ENCODE measurements at regions not wholly inside any gene's neighbourhood (a gene's known extent, or its start where the extent isn't known, plus 50 kb on each side); places are given as distances from the start of the nearest gene placed in this dataset.
"Not testable (repeated sequence)": the region's sequence is repeated elsewhere in the genome, so short reads cannot be mapped to it uniquely, and the experiment has no call there.

DNA sequence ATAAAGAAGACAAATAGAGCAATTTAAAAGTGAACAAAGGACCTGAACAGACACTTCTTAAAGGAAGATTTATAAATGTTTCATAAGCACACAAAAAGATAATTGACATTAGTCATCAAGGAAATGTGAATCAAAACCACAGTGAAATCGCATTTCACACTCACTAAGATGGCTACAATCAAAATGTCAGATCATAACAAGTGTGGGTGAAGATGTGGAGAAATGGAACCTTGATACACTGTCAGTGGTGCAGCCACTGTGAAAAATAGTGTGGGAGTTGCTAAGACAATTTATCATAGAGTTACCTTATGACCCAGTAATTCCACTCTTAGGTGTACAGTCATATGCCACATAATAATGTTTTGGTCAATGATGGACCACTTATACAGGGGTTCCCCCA, 54.5 kb upstream of the HTR4 start:
- peak; percentile 20 for DNase-seq (ENCODE audit: low read depth)

- no peak for DNase-seq (ENCODE audit: low read depth)
Measured at GRCh38 chr5:148711961-148712360, 57.6 kb upstream of the HTR4 start.

GRCh38 chr5:148713735-148714508, 59.6 kb upstream of the HTR4 start:
- no peak for DNase-seq (ENCODE audit: low read depth)

DNA sequence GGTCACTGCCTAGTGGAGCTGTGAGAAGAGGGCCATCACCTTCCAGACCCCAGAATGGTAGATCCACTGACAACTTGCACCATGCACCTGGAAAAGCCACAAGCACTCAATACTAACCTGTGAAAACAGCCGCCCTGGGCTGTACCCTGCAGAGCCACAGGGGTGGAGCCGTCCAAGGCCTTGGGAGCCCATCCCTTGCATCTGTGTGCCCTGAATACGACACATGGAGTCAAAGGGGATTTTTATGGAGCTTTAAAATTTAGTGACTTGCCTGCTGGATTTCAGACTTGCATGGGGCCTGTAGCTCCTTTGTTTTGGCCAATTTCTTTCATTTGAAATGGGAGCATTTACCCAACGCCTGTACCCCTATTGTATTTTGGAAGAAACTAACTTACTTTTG, 62.4 kb upstream of the HTR4 start:
- DNase-seq (ENCODE audit: low read depth), result no peak

DNA sequence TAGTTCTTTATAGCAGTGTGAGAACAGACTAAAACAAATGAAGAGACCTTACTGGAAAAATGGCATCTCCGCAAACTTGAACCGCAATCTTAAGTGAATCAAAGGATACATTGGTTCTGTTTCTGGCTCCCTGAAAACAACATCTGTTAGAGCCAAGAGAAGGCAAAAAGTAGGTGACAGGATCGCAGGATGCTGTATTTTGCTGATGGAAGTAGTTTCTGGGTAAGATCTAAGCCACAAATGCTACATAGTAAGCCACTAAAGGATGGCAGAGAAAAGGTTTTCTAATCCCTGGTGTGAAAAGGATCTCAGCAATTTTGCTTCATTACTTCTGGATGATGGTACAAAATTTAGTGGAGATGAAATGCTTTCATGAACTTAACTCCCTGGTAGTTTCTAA, 63.3 kb upstream of the HTR4 start:
- no peak for DNase-seq (ENCODE audit: low read depth)

GRCh38 chr5:148719605-148720004, 65.3 kb upstream of the HTR4 start:
- DNase-seq (ENCODE audit: low read depth), result no peak

DNA sequence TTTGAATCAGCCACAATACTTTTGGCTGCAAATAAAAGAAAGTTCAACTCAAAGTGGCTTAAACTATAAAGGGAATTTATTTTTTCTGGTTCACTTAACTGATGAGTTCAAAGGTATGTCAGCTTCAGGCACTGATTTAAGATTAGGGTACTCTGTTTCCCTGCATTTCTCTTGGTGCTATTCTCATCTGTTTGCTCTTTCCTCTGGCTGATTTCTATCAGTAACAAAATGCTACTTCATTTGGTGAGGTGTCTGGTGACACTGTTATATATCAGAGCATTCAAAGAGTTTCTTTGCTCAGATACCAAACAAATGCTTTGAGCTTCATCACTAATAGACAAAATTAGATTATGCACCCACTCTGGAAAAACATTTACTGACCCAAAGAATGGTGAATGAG, 65.9 kb upstream of the HTR4 start:
- no peak for DNase-seq (ENCODE audit: low read depth)

DNA sequence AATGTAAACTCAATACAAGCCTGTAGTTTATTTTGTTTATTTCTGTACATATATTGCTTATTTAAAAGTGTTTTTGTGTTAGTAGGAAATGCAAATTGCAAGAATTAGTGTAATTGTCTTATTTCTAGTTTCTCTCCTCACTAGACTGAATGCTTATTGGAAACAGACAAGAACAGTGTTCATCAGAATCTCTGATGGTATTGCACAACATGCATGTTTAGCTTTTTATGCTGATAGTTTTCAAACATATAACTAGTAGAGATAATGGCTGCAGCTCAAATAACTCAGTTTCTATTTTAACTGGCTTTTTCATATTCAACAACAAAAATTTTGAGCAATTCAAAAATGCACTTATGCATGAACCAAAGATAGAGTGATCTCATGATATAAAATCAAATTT, 68.8 kb upstream of the HTR4 start:
- DNase-seq (ENCODE audit: low read depth), result no peak

GRCh38 chr5:148725675-148726074, 71.3 kb upstream of the HTR4 start:
- no peak for DNase-seq (ENCODE audit: low read depth)

GRCh38 chr5:148729182-148729581, 74.9 kb upstream of the HTR4 start:
- no peak for DNase-seq (ENCODE audit: low read depth)

DNA sequence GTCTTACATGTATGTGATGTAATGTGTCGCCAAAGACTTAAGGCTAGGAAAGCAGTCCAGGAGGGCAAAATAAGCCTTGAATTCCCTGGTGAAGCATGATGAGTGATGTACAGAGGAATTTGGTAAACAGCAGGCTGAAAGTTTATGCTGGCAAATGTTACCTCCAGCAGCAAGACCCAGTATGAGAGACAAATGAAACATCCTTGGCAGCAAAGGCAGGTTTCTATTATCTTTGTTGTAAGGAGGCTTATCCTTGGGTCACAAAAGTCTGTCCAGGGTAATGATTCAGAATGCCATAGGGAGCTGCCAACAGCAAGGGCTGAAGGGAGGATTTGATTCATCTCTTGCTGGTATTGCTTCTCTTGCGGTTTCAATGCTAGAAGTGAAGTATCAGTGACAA, 75.9 kb upstream of the HTR4 start:
- DNase-seq (ENCODE audit: low read depth), result no peak

DNA sequence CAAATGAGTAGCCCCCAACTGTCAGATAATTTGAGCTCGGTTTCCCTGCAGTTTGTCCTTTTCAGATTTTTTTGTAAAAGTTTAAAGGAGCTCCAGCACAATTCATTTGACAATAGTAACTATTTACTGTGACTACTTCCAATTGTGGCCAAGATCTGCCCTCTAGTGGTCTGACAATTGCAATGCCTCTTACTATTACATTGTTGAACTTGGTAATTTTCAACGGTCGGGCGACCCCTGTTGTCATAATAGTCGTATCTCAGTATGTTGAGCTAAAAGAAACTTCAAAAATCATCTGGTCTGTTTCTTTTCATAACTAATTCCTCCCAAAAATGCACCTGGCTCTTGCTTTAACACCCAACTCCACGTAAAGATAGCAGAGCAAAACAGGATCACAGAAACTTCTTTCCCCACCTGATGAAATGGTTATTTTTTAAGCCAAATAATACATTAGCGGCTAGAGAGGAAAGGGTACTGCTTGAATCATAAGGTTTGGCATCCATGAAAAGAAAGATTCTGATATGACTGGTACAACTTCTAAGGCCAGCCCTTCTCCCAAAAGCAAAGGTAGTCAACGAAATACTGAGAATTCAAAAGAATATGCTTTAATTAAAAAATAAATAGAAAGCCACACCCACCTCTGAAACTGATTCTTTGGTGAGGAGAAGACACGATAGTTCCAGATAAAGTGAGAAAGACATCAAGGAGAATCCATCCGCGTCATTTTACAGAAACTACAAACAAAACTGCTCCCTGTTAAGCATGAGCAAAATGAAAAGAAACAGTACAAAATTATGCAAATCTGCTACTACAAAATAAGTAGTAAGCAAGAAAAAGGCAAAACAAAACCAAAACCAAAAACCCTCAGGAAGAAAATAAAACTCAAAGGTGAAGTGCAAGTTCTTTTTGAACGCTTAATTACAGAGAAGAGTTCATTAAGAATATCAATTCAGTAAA, 76.9 kb upstream of the HTR4 start:
- DNase-seq (ENCODE audit: low read depth), result peak; percentile 64

DNA sequence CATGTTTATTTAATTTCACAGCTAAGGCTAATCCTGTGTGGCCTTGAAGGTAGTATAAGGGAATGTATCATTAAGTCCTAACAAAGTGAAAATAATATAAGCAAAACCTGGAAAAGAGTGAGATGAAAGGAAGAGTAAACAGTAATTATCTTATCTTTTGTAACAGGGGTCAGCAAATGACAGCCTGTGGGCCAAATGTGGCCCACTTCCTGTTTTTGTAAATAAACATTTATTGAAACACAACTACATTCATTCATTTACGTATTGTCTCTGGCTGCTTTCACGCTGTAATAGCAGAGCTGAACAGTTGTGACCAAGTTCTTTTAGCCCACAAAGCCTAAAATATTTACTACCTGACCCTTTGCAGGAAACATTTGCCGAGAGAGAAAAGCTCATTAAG, 78.4 kb upstream of the HTR4 start:
- DNase-seq (ENCODE audit: low read depth), result no peak

DNA sequence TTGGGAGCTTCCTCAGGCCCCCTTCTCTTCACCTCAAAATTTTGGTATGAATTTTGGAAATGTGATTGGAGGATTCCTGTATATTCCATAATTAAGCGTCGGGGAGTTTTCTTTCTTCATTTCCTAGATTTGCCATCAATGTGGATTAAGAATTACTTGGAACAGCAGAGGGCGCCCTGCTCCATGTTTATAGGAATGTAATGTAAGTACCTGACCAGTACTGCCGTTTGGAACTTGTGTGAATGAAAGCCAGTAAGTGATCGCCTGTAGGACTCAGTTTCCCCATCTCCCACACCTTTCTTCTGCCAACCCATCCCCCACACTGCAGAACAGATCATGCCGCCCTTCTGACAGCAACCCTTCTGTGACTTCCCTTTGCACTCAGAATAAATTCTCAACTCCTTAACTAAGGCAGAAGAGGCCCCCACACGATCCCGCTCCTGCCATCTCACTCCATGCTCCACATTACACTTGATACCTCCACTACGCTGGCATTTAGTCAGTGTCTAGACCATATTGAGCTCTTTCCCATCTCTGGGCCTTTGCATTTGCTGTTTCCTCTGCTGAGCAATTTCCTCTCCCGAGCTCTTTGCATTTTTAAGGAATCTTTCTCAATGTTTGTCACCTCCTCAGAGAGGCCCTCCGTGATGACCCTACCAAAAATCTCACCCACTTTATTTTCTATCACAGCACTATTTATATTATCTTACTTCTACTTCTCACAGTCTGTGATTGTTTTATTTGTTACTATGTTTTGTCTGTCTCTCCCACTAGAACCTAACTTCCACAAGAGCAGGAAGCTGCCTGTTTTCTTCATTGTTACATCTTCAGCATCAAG, 79.5 kb upstream of the HTR4 start:
- DNase-seq (ENCODE audit: low read depth), result peak; percentile 64

DNA sequence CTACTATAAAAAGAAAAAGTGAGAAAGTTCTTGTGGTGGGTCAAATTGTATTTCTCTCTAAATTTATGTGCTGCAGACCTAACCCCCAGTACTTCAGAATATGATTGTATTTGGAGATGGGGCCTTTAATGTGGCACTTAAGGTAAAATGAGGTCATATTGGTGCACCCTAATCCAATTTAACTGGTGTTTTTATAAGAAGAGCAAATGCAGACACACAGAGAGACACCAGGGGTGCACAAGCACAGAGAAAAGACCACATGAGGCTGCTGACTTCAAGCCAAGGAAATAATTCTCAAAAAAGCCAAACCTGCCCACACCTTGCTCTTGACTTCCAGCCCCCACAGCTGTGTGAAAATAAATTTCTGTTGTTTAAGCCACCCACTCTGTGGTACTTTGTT, 80.2 kb upstream of the HTR4 start:
- DNase-seq (ENCODE audit: low read depth), result no peak

- DNase-seq (ENCODE audit: low read depth), result no peak
Measured at GRCh38 chr5:148735301-148735835, 81.0 kb upstream of the HTR4 start.

DNA sequence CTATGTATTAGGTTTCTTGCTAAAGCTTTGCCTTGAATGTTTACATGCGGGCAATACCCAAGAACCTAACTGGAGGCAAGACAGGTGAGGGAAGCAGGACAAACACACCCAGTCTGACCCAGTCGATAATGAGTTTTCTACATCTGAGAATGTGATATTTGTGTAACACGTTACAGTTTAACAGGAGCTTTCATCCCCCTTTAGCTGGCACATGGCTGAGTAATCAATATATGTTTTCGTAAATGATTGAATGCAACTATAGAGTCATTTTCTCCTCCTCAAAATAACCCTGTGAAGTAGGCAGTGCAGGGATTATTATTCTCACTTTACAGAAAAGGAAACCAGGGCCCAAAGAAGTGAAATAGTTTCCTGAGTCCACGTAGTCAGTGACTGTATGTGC, 84.7 kb upstream of the HTR4 start:
- no peak for DNase-seq (ENCODE audit: low read depth)

GRCh38 chr5:148739524-148739923, 85.2 kb upstream of the HTR4 start:
- no peak for DNase-seq (ENCODE audit: low read depth)

GRCh38 chr5:148740079-148740858, 85.9 kb upstream of the HTR4 start:
- DNase-seq (ENCODE audit: low read depth), result no peak

DNA sequence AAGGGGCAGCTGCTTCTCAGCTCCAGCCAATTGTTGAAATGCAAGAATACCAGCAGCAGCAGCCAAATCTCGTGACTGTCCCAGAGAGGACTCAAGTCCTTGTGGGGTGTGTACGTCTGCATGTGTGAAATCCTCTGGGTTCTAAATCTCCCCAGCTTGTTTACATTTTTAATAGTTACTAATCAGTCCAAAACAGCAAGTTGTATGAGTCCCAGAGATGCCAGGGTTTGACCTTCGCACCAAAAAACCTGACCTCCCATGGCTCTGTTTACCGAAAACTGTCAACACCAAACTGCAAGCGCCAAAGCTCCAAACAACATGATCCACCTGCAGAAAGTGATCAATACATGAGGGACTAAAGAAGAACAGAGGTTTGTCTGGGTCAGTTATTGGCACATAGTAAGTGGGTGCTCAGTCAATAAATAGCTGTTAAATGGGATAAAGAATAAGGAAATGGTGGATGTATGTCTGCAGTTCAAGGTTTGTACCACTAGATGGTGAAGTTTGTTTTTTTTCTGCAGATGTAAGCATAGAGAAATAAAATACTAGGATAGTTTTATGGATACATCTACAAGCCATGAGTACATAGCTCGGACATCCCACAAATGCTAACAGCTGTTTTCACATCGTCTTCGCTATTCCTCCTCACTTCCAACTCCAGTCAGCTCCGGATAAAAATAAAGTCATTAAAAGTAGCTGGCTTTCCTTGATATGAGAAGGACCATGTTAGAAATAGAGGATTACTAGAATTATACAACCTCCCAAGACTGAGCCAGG, 85.3 kb upstream of the ADRB2 start:
- no peak for DNase-seq (ENCODE audit: low read depth)

- DNase-seq (ENCODE audit: low read depth), result not testable (repeated sequence)
Measured at GRCh38 chr5:148741766-148742165, 84.6 kb upstream of the ADRB2 start.
